Liver (tissue), 3 donors: ENCODE measurements at regions not wholly inside any gene's neighbourhood (a gene's known extent, or its start where the extent isn't known, plus 50 kb on each side); places are given as distances from the start of the nearest gene placed in this dataset.

ENCODE experiments used
- ATF3 ChIP-seq: IDR thresholded peaks from 2 replicates; pipeline ENCODE4 v1.6.1; 2016; ENCODE audit warnings: antibody characterized with exemption
- CTCF ChIP-seq: fragments of 150-350 bp; IDR thresholded peaks from 2 replicates; pipeline ENCODE4 v1.5.1; 2017; ENCODE audit warnings: improper control_type of control experiment, low read depth, low read length; ENCODE audit not compliant: missing input control
- FOXA1 ChIP-seq: IDR thresholded peaks from 2 replicates; pipeline ENCODE4 v1.6.1; 2016; ENCODE audit warnings: antibody characterized with exemption
- FOXA2 ChIP-seq: IDR thresholded peaks from 2 replicates; pipeline ENCODE4 v1.6.1; 2016; ENCODE audit warnings: antibody characterized with exemption
- HNF4G ChIP-seq: IDR thresholded peaks from 2 replicates; pipeline ENCODE4 v1.6.1; 2016; ENCODE audit warnings: antibody characterized with exemption
- JUND ChIP-seq, 2 donors: IDR thresholded peaks; 2 replicates each; pipeline ENCODE4 v1.6.1; 2016; ENCODE audit warnings: antibody characterized with exemption in 2 of 2
- NR2F2 ChIP-seq: IDR thresholded peaks from 2 replicates; pipeline ENCODE4 v1.6.1; 2016; ENCODE audit warnings: antibody characterized with exemption
- RAD21 ChIP-seq, 2 donors: IDR thresholded peaks; 2 replicates each; pipeline ENCODE4 v1.6.1; 2016; ENCODE audit warnings: antibody characterized with exemption in 2 of 2, mild to moderate bottlenecking in 2 of 2
- REST ChIP-seq: IDR thresholded peaks from 2 replicates; pipeline ENCODE4 v1.6.1; 2016; ENCODE audit warnings: antibody characterized with exemption, mild to moderate bottlenecking
- RXRA ChIP-seq, 2 donors: IDR thresholded peaks; 2 replicates each; pipeline ENCODE4 v1.6.1; 2017 to 2018; ENCODE audit warnings: antibody characterized with exemption in 2 of 2, mild to moderate bottlenecking in 1 of 2
- SP1 ChIP-seq: IDR thresholded peaks from 2 replicates; pipeline ENCODE4 v1.6.1; 2018; ENCODE audit warnings: antibody characterized with exemption, mild to moderate bottlenecking
- TAF1 ChIP-seq: conservative IDR thresholded peaks from 2 replicates; pipeline ENCODE4 v1.6.1; 2016; ENCODE audit warnings: antibody characterized with exemption, mild to moderate bottlenecking
- YY1 ChIP-seq: IDR thresholded peaks from 2 replicates; pipeline ENCODE4 v1.6.1; 2016; ENCODE audit warnings: antibody characterized with exemption, mild to moderate bottlenecking
- ZBTB33 ChIP-seq: IDR thresholded peaks from 2 replicates; pipeline ENCODE4 v1.6.1; 2016; ENCODE audit warnings: antibody characterized with exemption
- donor health status: healthy.
- donor health status: healthy.

GRCh38 chr17:65415991-65416390 is 145.5 kb downstream of the AXIN2 start:
- no peak for TF ChIP-seq NR2F2
- no peak for TF ChIP-seq CTCF
- TF ChIP-seq JUND (IDR thresholded peaks at IDR 0.05): no peak
- no peak for TF ChIP-seq SP1
- no peak for TF ChIP-seq RAD21 (IDR thresholded peaks at IDR 0.05)
- no peak for TF ChIP-seq REST
- TF ChIP-seq FOXA1: no peak
- no peak for TF ChIP-seq TAF1
- no peak for TF ChIP-seq YY1
- TF ChIP-seq RXRA (IDR thresholded peaks at IDR 0.05): no peak
- TF ChIP-seq FOXA2: no peak
- no peak for TF ChIP-seq HNF4G
- no peak for TF ChIP-seq ATF3
- no peak for TF ChIP-seq ZBTB33
